HEK293T (cell line): ENCODE measurements at regions not wholly inside any gene's neighbourhood (a gene's known extent, or its start where the extent isn't known, plus 50 kb on each side); places are given as distances from the start of the nearest gene placed in this dataset.

Experiments
- FOXK2 ChIP-seq: fragments of 450-650 bp; IDR thresholded peaks from 2 replicates; pipeline ENCODE4 v1.6.1; 2016; ENCODE audit warnings: mild to moderate bottlenecking
- L3MBTL2 ChIP-seq: fragments of 450-650 bp; conservative IDR thresholded peaks from 2 replicates; pipeline ENCODE4 v1.6.1; 2016; ENCODE audit warnings: mild to moderate bottlenecking
- NFRKB ChIP-seq: fragments of 450-650 bp; IDR thresholded peaks from 2 replicates; pipeline ENCODE4 v1.6.1; 2016; ENCODE audit warnings: mild to moderate bottlenecking, moderate library complexity

DNA sequence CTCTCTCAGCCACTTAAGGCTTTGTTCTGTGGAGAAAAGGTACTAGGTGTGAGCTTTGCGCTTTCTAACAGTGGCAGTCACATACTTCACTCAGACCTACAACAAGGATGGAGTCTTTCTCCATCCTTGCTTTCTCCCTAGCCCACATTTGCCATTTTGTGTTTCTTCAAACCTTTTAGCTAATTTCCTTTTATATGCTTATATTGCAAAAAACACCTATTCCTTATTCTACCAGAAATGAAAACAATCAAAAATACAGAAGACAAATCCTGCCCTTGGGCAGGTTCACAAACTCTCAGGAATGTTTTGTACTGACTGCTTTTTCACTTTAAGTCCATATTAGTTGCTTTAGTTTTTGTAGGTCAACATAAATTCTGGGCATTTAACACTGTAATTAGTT, 914.2 kb downstream of the SQOR start:
- TF ChIP-seq NFRKB (no peak), FOXK2 (no peak), L3MBTL2 (no peak)
